Mesenchymal stem cell (in vitro differentiated cells and primary cell): ENCODE measurements at regions not wholly inside any gene's neighbourhood (a gene's known extent, or its start where the extent isn't known, plus 50 kb on each side); places are given as distances from the start of the nearest gene placed in this dataset.

ENCODE experiments used
- DNase-seq: peaks from one replicate; pipeline ENCODE4 v3.0.0-alpha.2; 2013
- H2AFZ ChIP-seq: one replicate; pipeline ENCODE4 v1.6.1; 2013; ENCODE audit warnings: low read depth, mild to moderate bottlenecking, control low read depth, inconsistent platforms, low read length, moderate library complexity
- H2AK5ac ChIP-seq: 2 replicates; pipeline ENCODE4 v1.6.1; 2013; ENCODE audit warnings: low read length, moderate library complexity, mild to moderate bottlenecking, inconsistent platforms; ENCODE audit not compliant: severe bottlenecking
- H2BK120ac ChIP-seq: one replicate; pipeline ENCODE4 v1.6.1; 2013; ENCODE audit warnings: low read depth, mild to moderate bottlenecking, inconsistent platforms, low read length, moderate library complexity
- H2BK12ac ChIP-seq, 2 experiments: one replicate each; pipeline ENCODE4 v1.6.1; 2013; ENCODE audit warnings: inconsistent platforms in 2 of 2, low read length in 2 of 2, mild to moderate bottlenecking in 2 of 2, moderate library complexity in 2 of 2, control low read depth in 1 of 2
- H2BK15ac ChIP-seq: one replicate; pipeline ENCODE4 v1.6.1; 2013; ENCODE audit warnings: mild to moderate bottlenecking, low read depth, inconsistent platforms; ENCODE audit not compliant: poor library complexity, severe bottlenecking
- H2BK5ac ChIP-seq: 2 replicates; pipeline ENCODE4 v1.6.1; 2013; ENCODE audit warnings: low read depth, mild to moderate bottlenecking, low read length, control low read depth, inconsistent platforms; ENCODE audit not compliant: poor library complexity, severe bottlenecking
- H3K14ac ChIP-seq, 2 experiments: one replicate each; pipeline ENCODE4 v1.6.1; 2013; ENCODE audit warnings: inconsistent platforms in 2 of 2, low read length in 2 of 2, control low read depth in 1 of 2, mild to moderate bottlenecking in 1 of 2, moderate library complexity in 1 of 2
- H3K18ac ChIP-seq, 2 experiments: one replicate each; pipeline ENCODE4 v1.6.1; 2013; ENCODE audit warnings: inconsistent platforms in 2 of 2, low read length in 2 of 2, control low read depth in 1 of 2, low read depth in 1 of 2, mild to moderate bottlenecking in 1 of 2
- H3K23ac ChIP-seq, 2 experiments: one replicate each; pipeline ENCODE4 v1.6.1; 2013; ENCODE audit warnings: inconsistent platforms in 2 of 2, low read length in 2 of 2, mild to moderate bottlenecking in 2 of 2, moderate library complexity in 2 of 2, control low read depth in 1 of 2
- H3K27ac ChIP-seq: 2 replicates; pipeline ENCODE4 v1.5.1; 2013; ENCODE audit warnings: mild to moderate bottlenecking, moderate library complexity, low read length, control low read depth, inconsistent platforms; ENCODE audit not compliant: poor library complexity, severe bottlenecking
- H3K27me3 ChIP-seq, 2 experiments: 2 replicates each; pipeline versions ENCODE4 v1.6.1 to v1.7.0; 2013; ENCODE audit warnings: low read length in 2 of 2, mild to moderate bottlenecking in 2 of 2, moderate library complexity in 2 of 2, control low read depth in 1 of 2, inconsistent platforms in 1 of 2; ENCODE audit not compliant: control insufficient read depth in 1 of 2, insufficient read depth in 1 of 2
- H3K36me3 ChIP-seq, 2 experiments: 2 replicates each; pipeline versions ENCODE4 v1.6.1 to v1.7.0; 2013; ENCODE audit warnings: low read length in 2 of 2, control low read depth in 1 of 2, inconsistent platforms in 1 of 2, low read depth in 1 of 2, mild to moderate bottlenecking in 1 of 2; ENCODE audit not compliant: insufficient read depth in 2 of 2, control insufficient read depth in 1 of 2
- H3K4ac ChIP-seq, 2 experiments: one replicate each; pipeline ENCODE4 v1.6.1; 2013; ENCODE audit warnings: inconsistent platforms in 2 of 2, low read length in 2 of 2, mild to moderate bottlenecking in 2 of 2, moderate library complexity in 2 of 2, control low read depth in 1 of 2, low read depth in 1 of 2
- H3K4me1 ChIP-seq: 2 replicates; pipeline ENCODE4 v1.6.1; 2013; ENCODE audit warnings: low read depth, low read length, control low read depth; ENCODE audit not compliant: control insufficient read depth, insufficient read depth
- H3K4me2 ChIP-seq: 2 replicates; pipeline ENCODE4 v1.6.1; 2013; ENCODE audit warnings: low read length, mild to moderate bottlenecking, inconsistent platforms; ENCODE audit not compliant: poor library complexity, severe bottlenecking
- H3K4me3 ChIP-seq, 2 experiments: 2 replicates each; pipeline versions ENCODE4 v1.5.1 to v1.7.0; 2013; ENCODE audit warnings: low read length in 2 of 2, mild to moderate bottlenecking in 2 of 2, control low read depth in 1 of 2, low read depth in 1 of 2; ENCODE audit not compliant: insufficient read depth in 1 of 2
- H3K79me1 ChIP-seq: replicated peaks from 2 replicates; pipeline ENCODE4 v1.6.1; 2013; ENCODE audit warnings: mild to moderate bottlenecking, control low read depth, low read length, inconsistent platforms; ENCODE audit not compliant: poor library complexity, severe bottlenecking
- H3K9ac ChIP-seq: 2 replicates; pipeline ENCODE4 v1.7.0; 2013; ENCODE audit warnings: mild to moderate bottlenecking, low read length, moderate library complexity
- H3K9me3 ChIP-seq: 2 replicates; pipeline ENCODE4 v1.7.0; 2013; ENCODE audit warnings: mild to moderate bottlenecking, low read length; ENCODE audit not compliant: control insufficient read depth
- H4K8ac ChIP-seq: one replicate; pipeline ENCODE4 v1.6.1; 2013; ENCODE audit warnings: inconsistent platforms, mild to moderate bottlenecking, low read length, moderate library complexity
- H4K91ac ChIP-seq: one replicate; pipeline ENCODE4 v1.6.1; 2013; ENCODE audit warnings: mild to moderate bottlenecking, low read length, inconsistent platforms
- WGBS: methylation state at CpG from one replicate; pipeline ENCODE4 v1.1.7; 2013; ENCODE audit warnings: mixed read lengths; 5-methylcytosine and 5-hydroxymethylcytosine counted together

DNA sequence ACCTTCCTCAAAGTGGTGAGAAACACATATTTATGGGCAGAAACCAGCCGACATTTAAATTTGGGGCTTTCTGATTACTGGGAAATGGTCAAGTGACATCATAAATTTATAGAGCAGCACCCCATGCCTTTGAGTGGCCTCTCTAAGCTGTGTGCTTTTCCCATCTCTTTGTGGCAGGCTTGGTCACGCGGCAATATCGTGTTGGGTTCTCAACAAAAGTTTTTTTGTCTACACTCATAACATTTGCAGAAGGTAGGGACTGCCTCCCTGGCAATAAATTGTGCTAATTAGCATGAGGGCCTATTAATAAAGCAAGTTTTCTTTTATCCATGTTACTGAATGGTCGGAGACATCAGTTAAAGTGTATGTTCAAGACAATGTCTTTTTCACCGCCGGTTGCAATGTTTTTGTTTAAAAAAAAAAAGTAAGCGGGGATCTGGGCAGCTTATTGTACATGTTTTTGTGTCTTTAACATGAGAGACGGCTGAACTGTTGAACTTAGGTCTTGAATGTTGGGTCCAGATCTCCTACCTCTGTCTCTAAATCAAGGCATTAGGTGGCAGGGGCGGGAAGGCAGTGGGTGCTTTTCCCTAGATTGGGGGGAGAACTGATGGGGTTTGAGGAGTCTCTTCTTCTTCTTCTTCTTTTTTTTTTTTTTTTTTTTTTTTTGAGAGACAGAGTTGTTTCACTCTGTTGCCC, 193.3 kb downstream of the PHETA1 start:
- no peaks in the 10 kb centered on the region for H3K36me3 ChIP-seq
- no peak overlapping the region for H2BK15ac ChIP-seq
- no peak overlapping the region for H3K4ac ChIP-seq
- H4K91ac ChIP-seq: no peak overlapping the region
- H3K9me3 ChIP-seq: no peaks in the 10 kb centered on the region
- no peak overlapping the region for H2BK12ac ChIP-seq
- no peaks in the 10 kb centered on the region for H3K79me1 ChIP-seq
- no peak overlapping the region for H3K18ac ChIP-seq
- no peak overlapping the region for H2BK5ac ChIP-seq
- no peak overlapping the region for H3K23ac ChIP-seq
- H4K8ac ChIP-seq: no peak overlapping the region
- DNase-seq: no peak
- H3K4me2 ChIP-seq: no peak overlapping the region
- no peak overlapping the region for H2BK120ac ChIP-seq
- no peaks in the 10 kb centered on the region for H3K4me1 ChIP-seq
- no peak overlapping the region for H3K9ac ChIP-seq
- H2AK5ac ChIP-seq: no peak overlapping the region
- no peak overlapping the region for H2AFZ ChIP-seq
- 84% methylated on average over 8 of the region's 10 CpGs for WGBS
- H3K27ac ChIP-seq: no peak overlapping the region
- peaks cover 4 to 79% of the 10 kb centered on the region in 2 experiments for H3K27me3 ChIP-seq
- no peak overlapping the region for H3K14ac ChIP-seq
- no peak overlapping the region for H3K4me3 ChIP-seq

DNA sequence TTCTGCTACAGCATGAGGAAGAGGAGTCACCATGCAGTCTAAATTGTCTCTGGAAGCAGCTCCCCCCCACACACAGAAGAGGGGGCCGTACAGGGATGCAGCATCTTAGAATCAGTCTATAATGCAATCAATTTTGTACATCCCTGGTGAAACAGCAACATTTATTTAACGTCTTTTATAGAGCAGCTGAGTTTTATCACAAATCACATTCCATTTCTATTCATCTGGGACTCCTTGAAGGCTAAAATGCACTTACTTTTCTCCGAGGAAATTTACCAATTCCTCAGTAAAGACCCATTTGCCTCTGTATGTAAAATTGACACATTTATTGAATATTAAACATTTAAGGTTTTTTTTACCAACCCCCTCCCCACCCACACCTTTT, 193.9 kb downstream of the PHETA1 start:
- no peak overlapping the region for H2AFZ ChIP-seq
- no peaks in the 10 kb centered on the region for H3K4me1 ChIP-seq
- no peak for DNase-seq
- peaks cover 0 to 75% of the 10 kb centered on the region in 2 experiments for H3K27me3 ChIP-seq
- no peak overlapping the region for H2BK120ac ChIP-seq
- H2BK12ac ChIP-seq: no peak overlapping the region
- no peak overlapping the region for H2AK5ac ChIP-seq
- WGBS: 52% methylated on average over 2 of the region's 3 CpGs
- H3K9me3 ChIP-seq: no peaks in the 10 kb centered on the region
- no peak overlapping the region for H3K4me2 ChIP-seq
- no peaks in the 10 kb centered on the region for H3K36me3 ChIP-seq
- H3K23ac ChIP-seq: no peak overlapping the region
- H4K8ac ChIP-seq: no peak overlapping the region
- no peak overlapping the region for H3K9ac ChIP-seq
- H3K4ac ChIP-seq: no peak overlapping the region
- no peak overlapping the region for H2BK5ac ChIP-seq
- no peak overlapping the region for H3K14ac ChIP-seq
- H3K4me3 ChIP-seq: no peak overlapping the region
- no peak overlapping the region for H3K18ac ChIP-seq
- no peak overlapping the region for H2BK15ac ChIP-seq
- H3K27ac ChIP-seq: no peak overlapping the region
- no peaks in the 10 kb centered on the region for H3K79me1 ChIP-seq
- H4K91ac ChIP-seq: no peak overlapping the region

DNA sequence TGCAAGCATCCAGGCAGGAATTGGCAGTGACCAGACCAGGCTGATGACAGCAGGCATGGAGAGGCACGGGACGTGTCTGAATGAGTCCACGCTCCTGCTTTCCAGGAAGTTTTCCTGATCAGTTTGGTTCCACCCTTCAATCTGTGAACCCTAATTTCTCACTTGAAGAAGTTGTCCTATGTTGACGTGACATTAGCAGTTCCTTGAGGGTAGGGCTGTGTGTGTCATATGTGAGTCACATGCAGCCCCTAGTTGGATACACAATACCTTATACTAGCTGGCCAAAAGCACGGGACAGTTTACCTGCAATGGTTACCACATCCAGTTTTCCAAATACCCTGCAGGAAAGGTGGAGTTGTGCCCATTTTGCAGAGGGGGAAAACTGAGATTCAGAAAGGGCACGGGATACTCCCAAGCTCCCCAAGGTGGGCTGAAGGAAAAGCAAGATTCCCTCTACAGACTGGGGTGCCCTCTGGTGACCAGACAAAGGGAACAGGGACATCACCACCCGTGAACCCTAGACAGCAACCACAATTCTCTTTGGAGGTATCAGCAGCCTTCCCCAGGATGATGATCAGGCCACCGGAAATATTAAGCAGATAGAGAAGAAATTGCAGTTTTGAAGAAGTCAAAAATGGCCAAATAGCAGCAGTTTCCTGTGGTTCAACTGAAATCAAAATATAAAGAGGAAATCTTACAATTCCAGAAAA, 194.5 kb downstream of the PHETA1 start:
- 76% methylated on average over 5 of the region's 8 CpGs for WGBS
- no peaks in the 10 kb centered on the region for H3K36me3 ChIP-seq
- no peak overlapping the region for H4K8ac ChIP-seq
- H3K27me3 ChIP-seq: peaks cover 0 to 79% of the 10 kb centered on the region in 2 experiments
- no peak overlapping the region for H3K23ac ChIP-seq
- no peak overlapping the region for H2BK15ac ChIP-seq
- H2BK120ac ChIP-seq: no peak overlapping the region
- no peak overlapping the region for H2BK5ac ChIP-seq
- no peaks in the 10 kb centered on the region for H3K4me1 ChIP-seq
- H2BK12ac ChIP-seq: no peak overlapping the region
- no peak overlapping the region for H3K14ac ChIP-seq
- H2AK5ac ChIP-seq: no peak overlapping the region
- H3K4ac ChIP-seq: no peak overlapping the region
- H4K91ac ChIP-seq: no peak overlapping the region
- no peak overlapping the region for H3K9ac ChIP-seq
- no peak overlapping the region for H3K27ac ChIP-seq
- no peaks in the 10 kb centered on the region for H3K79me1 ChIP-seq
- H3K4me2 ChIP-seq: no peak overlapping the region
- no peak overlapping the region for H2AFZ ChIP-seq
- DNase-seq: no peak
- H3K4me3 ChIP-seq: no peak overlapping the region
- H3K18ac ChIP-seq: no peak overlapping the region
- H3K9me3 ChIP-seq: no peaks in the 10 kb centered on the region

DNA sequence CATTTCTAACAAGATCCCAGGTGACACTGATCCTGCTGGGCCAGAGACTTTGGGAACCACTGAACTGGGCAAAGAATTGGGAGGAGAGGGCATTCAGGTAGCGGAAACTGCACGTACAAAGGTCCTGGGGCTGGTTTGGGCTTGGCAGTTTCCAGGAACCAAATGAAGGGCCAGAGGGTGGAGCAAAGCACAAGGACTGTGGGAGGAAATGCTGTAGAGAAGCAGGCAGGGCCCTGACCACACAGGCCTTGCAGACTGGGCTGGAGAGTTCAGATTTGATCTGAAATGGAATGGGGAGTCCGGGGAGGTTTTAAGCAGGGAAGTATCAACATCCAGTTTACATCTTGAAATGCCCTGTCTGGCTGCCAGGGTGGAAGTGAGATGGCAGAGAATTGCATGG, 195.1 kb downstream of the PHETA1 start:
- Histone ChIP-seq H3K18ac (no peak overlapping the region), H2BK5ac (no peak overlapping the region), H2BK120ac (no peak overlapping the region), H2AK5ac (no peak overlapping the region), H3K27ac (no peak overlapping the region), H2BK12ac (no peak overlapping the region), H3K9me3 (no peaks in the 10 kb centered on the region), H3K4me1 (no peaks in the 10 kb centered on the region), H3K4me2 (no peak overlapping the region), H2BK15ac (no peak overlapping the region), H3K4ac (no peak overlapping the region), H2AFZ (no peak overlapping the region), H3K36me3 (no peaks in the 10 kb centered on the region), H3K23ac (no peak overlapping the region), H4K91ac (no peak overlapping the region), H3K4me3 (no peak overlapping the region), H3K9ac (no peak overlapping the region), H4K8ac (no peak overlapping the region), H3K27me3 (peaks cover 0 to 79% of the 10 kb centered on the region in 2 experiments), H3K79me1 (no peaks in the 10 kb centered on the region), H3K14ac (no peak overlapping the region)
- no peak for DNase-seq
- 91% methylated on average over 3 of the region's 3 CpGs for WGBS
